A549 (cell line): ENCODE measurements at regions not wholly inside any gene's neighbourhood (a gene's known extent, or its start where the extent isn't known, plus 50 kb on each side); places are given as distances from the start of the nearest gene placed in this dataset.

Experiments
- CBX2 ChIP-seq: fragments of 200-600 bp; sonication (generic); IDR thresholded peaks from 2 replicates; pipeline ENCODE4 v1.6.1; 2016; ENCODE audit warnings: low read depth, mild to moderate bottlenecking, borderline replicate concordance
- CEBPB ChIP-seq, 2 experiments: fragments of >200 bp in 1 of 2; sonication (Bioruptor Twin) in 1 of 2; formaldehyde crosslinking in 1 of 2; IDR thresholded peaks; 2 replicates each; pipeline ENCODE4 v1.6.1; 2012 to 2016
- CHD4 ChIP-seq: fragments of 200-600 bp; sonication (generic); IDR thresholded peaks from 2 replicates; pipeline ENCODE4 v1.6.1; 2016; ENCODE audit warnings: antibody characterized with exemption, mild to moderate bottlenecking, borderline replicate concordance
- EP300 ChIP-seq, 2 experiments: fragments of >200 bp; sonication (Bioruptor Twin); formaldehyde crosslinking; IDR thresholded peaks; 2 replicates in 1 of 2; 3 replicates in 1 of 2; pipeline ENCODE4 v1.6.1; 2016 to 2017
- FOSL2 ChIP-seq, 2 experiments: fragments of 450-650 bp in 1 of 2; fragments of >200 bp in 1 of 2; sonication (Bioruptor Twin) in 1 of 2; formaldehyde crosslinking; IDR thresholded peaks; 2 replicates each; pipeline versions ENCODE4 v1.5.0 to v1.6.1; 2016 to 2020; ENCODE audit warnings: mild to moderate bottlenecking in 1 of 2, moderate library complexity in 1 of 2
- FOXS1 ChIP-seq: fragments of 250-450 bp; sonication (Bioruptor Pico); IDR thresholded peaks from 2 replicates; pipeline ENCODE4 v1.5.0; 2020; ENCODE audit warnings: mild to moderate bottlenecking, moderate library complexity
- MAFK ChIP-seq: fragments of 450-650 bp; IDR thresholded peaks from 2 replicates; pipeline ENCODE4 v1.6.1; 2014; ENCODE audit not compliant: partially characterized antibody
- MAZ ChIP-seq: fragments of 150-350 bp; IDR thresholded peaks from 2 replicates; pipeline ENCODE4 v1.6.1; 2014; ENCODE audit warnings: antibody characterized with exemption, low read depth, low read length, borderline replicate concordance
- MYC ChIP-seq: IDR thresholded peaks from 2 replicates; pipeline ENCODE4 v1.6.1; 2012; ENCODE audit warnings: mild to moderate bottlenecking, inconsistent platforms, low read length, improper control_type of control experiment, borderline replicate concordance
- POLR2A ChIP-seq: IDR thresholded peaks from 2 replicates; pipeline ENCODE4 v1.6.1; 2012; ENCODE audit warnings: mild to moderate bottlenecking, low read length
- RAD21 ChIP-seq, 2 experiments: fragments of >200 bp in 1 of 2; sonication (Bioruptor Twin) in 1 of 2; formaldehyde crosslinking in 1 of 2; IDR thresholded peaks in 1 of 2; conservative IDR thresholded peaks in 1 of 2; 2 replicates in 1 of 2; 3 replicates in 1 of 2; pipeline ENCODE4 v1.6.1; 2012 to 2018; ENCODE audit warnings: inconsistent platforms in 1 of 2
- TF ChIP-seq, protein P1 (sequence below): fragments of >200 bp; sonication (Bioruptor Twin); formaldehyde crosslinking; IDR thresholded peaks from 3 replicates; pipeline ENCODE4 v1.5.1; 2016
- TF ChIP-seq, protein P2 (sequence below): fragments of 150-350 bp; IDR thresholded peaks from 2 replicates; pipeline ENCODE4 v1.6.1; 2014; ENCODE audit warnings: low read depth, mild to moderate bottlenecking, low read length
- TF ChIP-seq, protein P3 (sequence below): IDR thresholded peaks from 2 replicates; pipeline ENCODE4 v1.6.1; 2012

DNA sequence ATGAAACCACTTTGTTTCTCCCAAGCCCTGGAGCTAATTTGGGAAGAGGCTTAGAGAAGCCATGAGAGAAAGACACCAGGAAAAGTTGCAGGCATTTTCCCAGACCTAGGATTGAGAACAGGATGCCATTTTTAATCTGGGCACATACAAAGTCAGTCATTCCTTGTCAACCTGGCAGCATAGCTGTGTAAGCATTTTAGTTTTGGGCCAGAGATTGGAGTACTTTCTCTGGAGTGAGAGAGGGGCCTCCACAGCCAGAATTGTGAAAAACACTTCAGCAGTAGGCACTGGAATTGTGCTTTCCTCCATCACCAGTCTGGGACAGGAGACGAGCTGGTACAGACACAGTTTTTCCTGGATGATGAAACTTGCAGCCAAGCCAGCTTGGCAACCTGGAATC lies 390.3 kb upstream of the DMAC1 start:
- TF ChIP-seq POLR2A (no peak), MAFK (no peak), FOXS1 (CRISPR knock-in tag) (no peak), FOSL2 (IDR thresholded peaks at IDR 0.05) (no peak), FOSL2 (CRISPR knock-in tag; IDR thresholded peaks at IDR 0.05) (no peak), CEBPB (IDR thresholded peaks at IDR 0.05) (no peak), MYC (no peak), EP300 (IDR thresholded peaks at IDR 0.05) (no peak), RAD21 (conservative IDR thresholded peaks at IDR 0.05 in 1 of 2, IDR thresholded peaks at IDR 0.05 in 1 of 2) (no peak), MAZ (no peak), CHD4 (no peak), CBX2 (no peak)
- TF ChIP-seq, protein P1, sequence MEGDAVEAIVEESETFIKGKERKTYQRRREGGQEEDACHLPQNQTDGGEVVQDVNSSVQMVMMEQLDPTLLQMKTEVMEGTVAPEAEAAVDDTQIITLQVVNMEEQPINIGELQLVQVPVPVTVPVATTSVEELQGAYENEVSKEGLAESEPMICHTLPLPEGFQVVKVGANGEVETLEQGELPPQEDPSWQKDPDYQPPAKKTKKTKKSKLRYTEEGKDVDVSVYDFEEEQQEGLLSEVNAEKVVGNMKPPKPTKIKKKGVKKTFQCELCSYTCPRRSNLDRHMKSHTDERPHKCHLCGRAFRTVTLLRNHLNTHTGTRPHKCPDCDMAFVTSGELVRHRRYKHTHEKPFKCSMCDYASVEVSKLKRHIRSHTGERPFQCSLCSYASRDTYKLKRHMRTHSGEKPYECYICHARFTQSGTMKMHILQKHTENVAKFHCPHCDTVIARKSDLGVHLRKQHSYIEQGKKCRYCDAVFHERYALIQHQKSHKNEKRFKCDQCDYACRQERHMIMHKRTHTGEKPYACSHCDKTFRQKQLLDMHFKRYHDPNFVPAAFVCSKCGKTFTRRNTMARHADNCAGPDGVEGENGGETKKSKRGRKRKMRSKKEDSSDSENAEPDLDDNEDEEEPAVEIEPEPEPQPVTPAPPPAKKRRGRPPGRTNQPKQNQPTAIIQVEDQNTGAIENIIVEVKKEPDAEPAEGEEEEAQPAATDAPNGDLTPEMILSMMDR = no peak
- TF ChIP-seq, protein P2, sequence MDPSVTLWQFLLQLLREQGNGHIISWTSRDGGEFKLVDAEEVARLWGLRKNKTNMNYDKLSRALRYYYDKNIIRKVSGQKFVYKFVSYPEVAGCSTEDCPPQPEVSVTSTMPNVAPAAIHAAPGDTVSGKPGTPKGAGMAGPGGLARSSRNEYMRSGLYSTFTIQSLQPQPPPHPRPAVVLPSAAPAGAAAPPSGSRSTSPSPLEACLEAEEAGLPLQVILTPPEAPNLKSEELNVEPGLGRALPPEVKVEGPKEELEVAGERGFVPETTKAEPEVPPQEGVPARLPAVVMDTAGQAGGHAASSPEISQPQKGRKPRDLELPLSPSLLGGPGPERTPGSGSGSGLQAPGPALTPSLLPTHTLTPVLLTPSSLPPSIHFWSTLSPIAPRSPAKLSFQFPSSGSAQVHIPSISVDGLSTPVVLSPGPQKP = no peak
- TF ChIP-seq, protein P3, sequence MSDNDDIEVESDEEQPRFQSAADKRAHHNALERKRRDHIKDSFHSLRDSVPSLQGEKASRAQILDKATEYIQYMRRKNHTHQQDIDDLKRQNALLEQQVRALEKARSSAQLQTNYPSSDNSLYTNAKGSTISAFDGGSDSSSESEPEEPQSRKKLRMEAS = no peak
